Prostate gland (tissue), 2 donors: ENCODE measurements at regions not wholly inside any gene's neighbourhood (a gene's known extent, or its start where the extent isn't known, plus 50 kb on each side); places are given as distances from the start of the nearest gene placed in this dataset.
"Not testable (repeated sequence)": the region's sequence is repeated elsewhere in the genome, so short reads cannot be mapped to it uniquely, and the experiment has no call there.

Experiments used
- DNase-seq: peaks from one replicate; pipeline ENCODE4 v3.0.0-alpha.2; 2019; ENCODE audit warnings: low spot score
- H3K27ac ChIP-seq, 2 donors: fragments of 200-600 bp; sonication (generic); 2 replicates each; pipeline ENCODE4 v1.5.1; 2017 to 2019
- H3K27me3 ChIP-seq: fragments of 200-600 bp; sonication (generic); replicated peaks from 2 replicates; pipeline ENCODE4 v1.5.1; 2019; ENCODE audit not compliant: insufficient read depth
- H3K36me3 ChIP-seq, 2 donors: fragments of 200-600 bp; sonication (generic); 1 replicate in 1 of 2; 2 replicates in 1 of 2; pipeline versions ENCODE4 v1.5.1 to v1.8.1; 2017 to 2019
- H3K4me1 ChIP-seq: fragments of 200-600 bp; sonication (generic); replicated peaks from 2 replicates; pipeline ENCODE4 v1.5.1; 2019
- H3K4me3 ChIP-seq, 2 donors: fragments of 200-600 bp; sonication (generic); 2 replicates each; pipeline ENCODE4 v1.5.1; 2017 to 2019
- H3K9me3 ChIP-seq: fragments of 200-600 bp; sonication (generic); 2 replicates; pipeline ENCODE4 v1.5.1; 2017
- POLR2A ChIP-seq: fragments of 450-650 bp; IDR thresholded peaks from one replicate; pipeline ENCODE4 v1.6.1; 2016; ENCODE audit warnings: antibody characterized with exemption, mild to moderate bottlenecking
- POLR2AphosphoS5 ChIP-seq: sonication (generic); formaldehyde crosslinking; IDR thresholded peaks from one replicate; pipeline ENCODE4 v1.6.1; 2017; ENCODE audit warnings: antibody characterized with exemption
- WGBS: methylation state at CpG from one replicate; pipeline ENCODE4 v1.1.5; 2018; 5-methylcytosine and 5-hydroxymethylcytosine counted together
- intact Hi-C: fragments of 100-400 bp; cut with DNase I; formaldehyde crosslinking; loops from one replicate; pipeline ENCODE4 v1.14.2; 2022
- TF ChIP-seq, protein P1 (sequence below), 4 experiments: fragments of 200-600 bp in 2 of 4; fragments of 450-650 bp in 2 of 4; sonication (generic) in 2 of 4; IDR thresholded peaks; 1 replicate in 3 of 4; 2 replicates in 1 of 4; pipeline ENCODE4 v1.5.1; 2016 to 2019; ENCODE audit warnings: antibody characterized with exemption in 4 of 4, mild to moderate bottlenecking in 2 of 4, moderate library complexity in 2 of 4

DNA sequence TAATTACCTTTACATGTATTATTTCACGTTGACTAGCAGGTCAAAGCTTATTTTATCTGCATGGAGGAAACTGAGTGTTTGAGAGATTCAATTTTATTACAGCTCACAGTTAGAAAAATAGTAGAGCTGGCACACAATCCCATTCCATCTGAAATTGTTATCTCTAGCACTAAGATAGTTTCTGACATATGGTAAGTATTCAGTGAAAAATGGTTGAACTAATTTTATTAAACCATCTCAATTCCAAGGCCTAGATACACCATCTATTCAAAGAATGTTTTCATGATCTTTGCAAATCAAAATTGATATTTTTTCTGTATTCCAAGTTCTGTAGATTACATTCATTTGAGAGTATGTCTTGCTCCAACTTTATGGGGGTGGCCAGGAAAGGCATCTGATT is 125.4 kb upstream of the FAT3 start:
- DNase-seq: no peak
- TF ChIP-seq, protein P1, sequence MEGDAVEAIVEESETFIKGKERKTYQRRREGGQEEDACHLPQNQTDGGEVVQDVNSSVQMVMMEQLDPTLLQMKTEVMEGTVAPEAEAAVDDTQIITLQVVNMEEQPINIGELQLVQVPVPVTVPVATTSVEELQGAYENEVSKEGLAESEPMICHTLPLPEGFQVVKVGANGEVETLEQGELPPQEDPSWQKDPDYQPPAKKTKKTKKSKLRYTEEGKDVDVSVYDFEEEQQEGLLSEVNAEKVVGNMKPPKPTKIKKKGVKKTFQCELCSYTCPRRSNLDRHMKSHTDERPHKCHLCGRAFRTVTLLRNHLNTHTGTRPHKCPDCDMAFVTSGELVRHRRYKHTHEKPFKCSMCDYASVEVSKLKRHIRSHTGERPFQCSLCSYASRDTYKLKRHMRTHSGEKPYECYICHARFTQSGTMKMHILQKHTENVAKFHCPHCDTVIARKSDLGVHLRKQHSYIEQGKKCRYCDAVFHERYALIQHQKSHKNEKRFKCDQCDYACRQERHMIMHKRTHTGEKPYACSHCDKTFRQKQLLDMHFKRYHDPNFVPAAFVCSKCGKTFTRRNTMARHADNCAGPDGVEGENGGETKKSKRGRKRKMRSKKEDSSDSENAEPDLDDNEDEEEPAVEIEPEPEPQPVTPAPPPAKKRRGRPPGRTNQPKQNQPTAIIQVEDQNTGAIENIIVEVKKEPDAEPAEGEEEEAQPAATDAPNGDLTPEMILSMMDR (IDR thresholded peaks at IDR 0.05): no peak
- TF ChIP-seq POLR2A (no peak), POLR2AphosphoS5 (no peak)
- whole genome bisulfite sequencing: 77% methylated on average over 1 of the region's 1 CpG
- no peaks in the 10 kb centered on the region for H3K36me3 ChIP-seq
- intact Hi-C loops: no loop called here
- no peak overlapping the region for H3K4me3 ChIP-seq
- no peaks in the 10 kb centered on the region for H3K4me1 ChIP-seq
- no peaks in the 10 kb centered on the region for H3K27me3 ChIP-seq
- H3K27ac ChIP-seq: no peak overlapping the region
- no peaks in the 10 kb centered on the region for H3K9me3 ChIP-seq

DNA sequence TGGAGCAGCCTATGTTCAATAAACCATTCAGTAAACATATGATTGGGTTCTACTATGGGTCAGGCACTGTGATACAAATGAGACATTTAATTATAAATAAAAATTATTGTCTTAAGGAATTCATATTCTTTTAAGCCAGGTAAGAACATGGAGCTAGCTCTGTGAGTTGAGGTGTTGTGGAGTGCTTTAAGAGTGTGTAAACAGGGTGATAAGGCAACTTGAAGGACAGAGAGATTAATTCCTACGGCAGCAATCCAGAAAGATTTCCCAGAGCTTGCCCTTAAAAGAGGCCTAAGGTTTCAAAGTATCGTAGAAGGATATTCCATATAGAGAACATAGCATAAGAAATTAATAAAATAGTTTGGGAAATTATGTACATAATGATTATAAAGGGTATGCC is 126.4 kb upstream of the FAT3 start:
- Histone ChIP-seq H3K9me3 (no peaks in the 10 kb centered on the region), H3K36me3 (no peaks in the 10 kb centered on the region), H3K27ac (no peak overlapping the region), H3K4me1 (no peaks in the 10 kb centered on the region), H3K27me3 (no peaks in the 10 kb centered on the region), H3K4me3 (no peak overlapping the region)
- intact Hi-C loops: no loop called here
- WGBS: 96% methylated on average over 2 of the region's 2 CpGs
- no peak for DNase-seq
- TF ChIP-seq POLR2AphosphoS5 (no peak), POLR2A (no peak)
- TF ChIP-seq, protein P1 (IDR thresholded peaks at IDR 0.05): no peak

DNA sequence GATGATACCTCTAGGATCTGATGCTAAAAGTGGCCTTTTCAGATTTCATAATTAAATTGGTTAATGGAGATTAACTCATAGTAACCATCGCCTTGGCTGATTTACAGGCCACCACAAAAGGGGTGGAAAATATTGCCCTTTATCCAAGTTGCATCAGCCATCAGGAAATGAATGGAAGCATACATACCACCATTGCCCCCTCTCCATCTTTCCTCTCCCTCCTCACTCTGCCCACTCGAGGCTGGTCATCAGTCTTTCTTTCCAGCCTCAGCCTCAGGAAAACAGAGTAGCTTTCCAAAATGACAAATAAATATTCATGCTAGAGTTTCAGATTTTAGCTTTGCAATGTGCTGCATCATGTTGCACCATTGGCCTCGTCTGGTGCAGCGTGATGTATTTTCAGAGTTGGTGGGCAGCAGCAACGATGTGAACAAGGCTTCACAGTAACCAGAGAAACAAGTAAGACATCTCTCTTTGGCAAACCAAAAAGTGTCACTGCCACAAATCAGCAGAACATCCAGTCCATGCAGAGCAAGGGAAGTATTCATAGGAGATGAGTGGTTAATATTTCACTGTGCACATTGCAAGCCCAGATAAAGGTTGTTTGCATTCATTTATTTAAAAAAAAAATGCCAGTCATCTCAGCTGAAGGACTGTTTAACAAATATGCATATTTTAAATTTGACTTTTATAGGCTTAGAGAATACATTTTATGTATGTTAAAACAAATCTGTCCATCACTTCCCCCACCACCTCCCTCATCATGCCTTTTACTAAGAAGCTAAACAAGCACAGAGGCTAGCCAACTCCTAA is 136.7 kb upstream of the FAT3 start:
- 41% methylated on average over 5 of the region's 5 CpGs for WGBS
- DNase-seq: no peak
- intact Hi-C loops: no loop called here
- Histone ChIP-seq H3K36me3 (no peaks in the 10 kb centered on the region), H3K27ac (no peak overlapping the region), H3K4me1 (no peaks in the 10 kb centered on the region), H3K27me3 (no peaks in the 10 kb centered on the region), H3K9me3 (no peaks in the 10 kb centered on the region), H3K4me3 (no peak overlapping the region)
- TF ChIP-seq POLR2AphosphoS5 (no peak), POLR2A (no peak)
- TF ChIP-seq, protein P1 (IDR thresholded peaks at IDR 0.05): no peak

DNA sequence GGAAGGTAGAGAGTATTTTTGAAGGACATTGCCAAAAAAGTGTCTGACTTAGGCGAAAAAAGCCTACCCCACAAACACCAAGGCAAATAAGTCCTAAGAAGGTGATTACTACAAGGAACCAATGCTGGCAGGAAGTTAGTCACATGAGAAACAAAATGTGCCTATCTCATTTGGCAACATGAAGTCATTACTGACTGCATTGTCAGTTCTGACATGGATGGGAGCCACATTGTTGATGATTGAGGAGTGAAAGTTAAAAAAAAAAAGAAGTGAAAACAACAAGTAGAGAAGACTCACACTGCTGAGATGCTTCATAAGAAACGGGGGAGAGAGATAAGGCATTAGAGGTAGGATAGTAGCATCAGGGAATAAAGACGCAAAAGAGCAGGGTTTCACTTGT is 141.5 kb upstream of the FAT3 start:
- H3K4me3 ChIP-seq: no peak overlapping the region
- no peaks in the 10 kb centered on the region for H3K9me3 ChIP-seq
- intact Hi-C loops: no loop called here
- no peak overlapping the region for H3K27ac ChIP-seq
- no peaks in the 10 kb centered on the region for H3K4me1 ChIP-seq
- TF ChIP-seq, protein P1 (IDR thresholded peaks at IDR 0.05): no peak
- TF ChIP-seq POLR2A (no peak), POLR2AphosphoS5 (no peak)
- 64% methylated on average over 3 of the region's 3 CpGs for WGBS
- no peaks in the 10 kb centered on the region for H3K36me3 ChIP-seq
- no peaks in the 10 kb centered on the region for H3K27me3 ChIP-seq
- DNase-seq: no peak

DNA sequence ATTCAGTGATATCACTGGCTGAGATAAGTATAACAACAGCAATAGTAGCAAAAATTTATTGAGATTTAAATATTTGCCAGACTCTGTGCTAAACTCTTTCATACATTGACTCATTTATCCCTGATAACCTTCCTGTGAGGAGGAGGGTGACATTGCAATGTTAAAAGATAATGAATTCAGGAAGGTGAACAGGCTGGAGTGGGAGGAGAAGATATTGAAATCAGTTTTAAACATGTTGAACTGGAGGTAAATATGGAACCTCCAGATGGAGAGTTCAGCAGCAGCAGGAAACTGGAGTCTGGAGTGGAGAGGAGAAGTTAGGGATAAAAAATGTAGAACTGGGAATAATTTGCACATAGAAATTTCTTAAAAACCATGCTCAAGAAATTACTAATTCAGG is 142.0 kb upstream of the FAT3 start:
- Histone ChIP-seq H3K4me1 (no peaks in the 10 kb centered on the region), H3K36me3 (no peaks in the 10 kb centered on the region), H3K27ac (no peak overlapping the region), H3K9me3 (no peaks in the 10 kb centered on the region), H3K27me3 (no peaks in the 10 kb centered on the region), H3K4me3 (no peak overlapping the region)
- intact Hi-C loops: no loop called here
- TF ChIP-seq POLR2A (no peak), POLR2AphosphoS5 (no peak)
- TF ChIP-seq, protein P1 (IDR thresholded peaks at IDR 0.05): no peak
- no peak for DNase-seq

DNA sequence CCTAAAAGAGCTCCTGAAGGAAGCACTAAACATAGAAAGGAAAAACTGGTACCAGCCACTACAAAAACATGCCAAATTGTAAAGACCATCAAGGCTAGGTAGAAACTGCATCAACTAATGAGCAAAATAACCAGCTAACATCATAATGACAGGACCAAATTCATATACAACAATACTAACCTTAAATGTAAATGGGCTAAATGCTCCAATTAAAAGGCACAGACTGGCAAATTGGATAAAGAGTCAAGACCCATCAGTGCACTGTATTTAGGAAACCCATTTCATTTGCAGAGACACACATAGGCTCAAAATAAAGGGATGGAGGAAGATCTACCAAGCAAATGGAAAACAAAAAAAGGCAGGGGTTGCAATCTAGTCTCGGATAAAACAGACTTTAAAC is 150.1 kb upstream of the FAT3 start:
- H3K36me3 ChIP-seq, intact Hi-C loops, H3K4me3 ChIP-seq, DNase-seq, H3K27me3 ChIP-seq, H3K4me1 ChIP-seq, H3K27ac ChIP-seq, H3K9me3 ChIP-seq: not testable (repeated sequence)
- 94% methylated on average over 1 of the region's 1 CpG for WGBS
